Adipocyte (in vitro differentiated cells): ENCODE measurements at regions not wholly inside any gene's neighbourhood (a gene's known extent, or its start where the extent isn't known, plus 50 kb on each side); places are given as distances from the start of the nearest gene placed in this dataset.

Experiments
- DNase-seq: peaks from one replicate; pipeline ENCODE4 v3.0.0-alpha.2; 2015; ENCODE audit warnings: low read depth
- H3K27me3 ChIP-seq: replicated peaks from 2 replicates; pipeline ENCODE4 v1.7.0; 2013; ENCODE audit warnings: mild to moderate bottlenecking, low read length, moderate library complexity; ENCODE audit not compliant: control insufficient read depth, insufficient read depth
- H3K36me3 ChIP-seq: 2 replicates; pipeline ENCODE4 v1.7.0; 2013; ENCODE audit warnings: low read length, mild to moderate bottlenecking, moderate library complexity; ENCODE audit not compliant: control insufficient read depth, insufficient read depth, severe bottlenecking
- H3K4me1 ChIP-seq: 2 replicates; pipeline ENCODE4 v1.7.0; 2013; ENCODE audit warnings: mild to moderate bottlenecking, low read length, moderate library complexity; ENCODE audit not compliant: control insufficient read depth, insufficient read depth
- H3K4me3 ChIP-seq: 2 replicates; pipeline ENCODE4 v1.7.0; 2013; ENCODE audit warnings: mild to moderate bottlenecking, low read length, moderate library complexity
- H3K9ac ChIP-seq: 2 replicates; pipeline ENCODE4 v1.7.0; 2013; ENCODE audit warnings: mild to moderate bottlenecking, low read length, moderate library complexity
- H3K9me3 ChIP-seq: 2 replicates; pipeline ENCODE4 v1.7.0; 2013; ENCODE audit warnings: mild to moderate bottlenecking, low read length, moderate library complexity; ENCODE audit not compliant: control insufficient read depth

- peak; percentile 4 for DNase-seq
- Histone ChIP-seq H3K27me3 (no peaks in the 10 kb centered on the region), H3K9me3 (no peaks in the 10 kb centered on the region), H3K4me1 (peaks cover 6% of the 10 kb centered on the region), H3K36me3 (no peaks in the 10 kb centered on the region), H3K4me3 (peak overlapping the region; percentile 42), H3K9ac (no peak overlapping the region)
Measured at GRCh38 chr1:58402444-58402843, 144.1 kb downstream of the OMA1 start.

GRCh38 chr1:58401991-58402390 lies 144.5 kb downstream of the OMA1 start:
- peak overlapping the region; percentile 42 for H3K4me3 ChIP-seq
- no peak for DNase-seq
- no peak overlapping the region for H3K9ac ChIP-seq
- H3K36me3 ChIP-seq: no peaks in the 10 kb centered on the region
- no peaks in the 10 kb centered on the region for H3K27me3 ChIP-seq
- peaks cover 6% of the 10 kb centered on the region for H3K4me1 ChIP-seq
- no peaks in the 10 kb centered on the region for H3K9me3 ChIP-seq

- Histone ChIP-seq H3K4me3 (no peak overlapping the region), H3K9ac (no peak overlapping the region), H3K9me3 (no peaks in the 10 kb centered on the region), H3K27me3 (no peaks in the 10 kb centered on the region), H3K4me1 (peaks cover 16% of the 10 kb centered on the region), H3K36me3 (no peaks in the 10 kb centered on the region)
- DNase-seq: no peak
Measured at GRCh38 chr1:58399176-58399575, 147.3 kb downstream of the OMA1 start.

GRCh38 chr1:58398714-58399113 lies 147.8 kb downstream of the OMA1 start:
- Histone ChIP-seq H3K36me3 (no peaks in the 10 kb centered on the region), H3K9ac (no peak overlapping the region), H3K4me1 (peaks cover 16% of the 10 kb centered on the region), H3K9me3 (no peaks in the 10 kb centered on the region), H3K4me3 (no peak overlapping the region), H3K27me3 (no peaks in the 10 kb centered on the region)
- DNase-seq: no peak

- H3K9me3 ChIP-seq: no peaks in the 10 kb centered on the region
- no peak overlapping the region for H3K4me3 ChIP-seq
- no peaks in the 10 kb centered on the region for H3K36me3 ChIP-seq
- no peaks in the 10 kb centered on the region for H3K27me3 ChIP-seq
- no peak overlapping the region for H3K9ac ChIP-seq
- DNase-seq: peak; percentile 39
- peaks cover 14% of the 10 kb centered on the region for H3K4me1 ChIP-seq
Measured at GRCh38 chr1:58397187-58397820, 149.2 kb downstream of the OMA1 start.

GRCh38 chr1:58396150-58396549 lies 150.4 kb downstream of the OMA1 start:
- H3K27me3 ChIP-seq: no peaks in the 10 kb centered on the region
- no peak overlapping the region for H3K4me3 ChIP-seq
- H3K9me3 ChIP-seq: no peaks in the 10 kb centered on the region
- no peak overlapping the region for H3K9ac ChIP-seq
- no peaks in the 10 kb centered on the region for H3K36me3 ChIP-seq
- DNase-seq: no peak
- peaks cover 10% of the 10 kb centered on the region for H3K4me1 ChIP-seq

- Histone ChIP-seq H3K27me3 (no peaks in the 10 kb centered on the region), H3K9ac (no peak overlapping the region), H3K4me3 (no peak overlapping the region), H3K9me3 (no peaks in the 10 kb centered on the region), H3K4me1 (peaks cover 10% of the 10 kb centered on the region), H3K36me3 (no peaks in the 10 kb centered on the region)
- DNase-seq: peak; percentile 78
Measured at GRCh38 chr1:58395355-58395754, 151.2 kb downstream of the OMA1 start.

- H3K9me3 ChIP-seq: no peaks in the 10 kb centered on the region
- no peak for DNase-seq
- no peaks in the 10 kb centered on the region for H3K36me3 ChIP-seq
- no peaks in the 10 kb centered on the region for H3K27me3 ChIP-seq
- peaks cover 10% of the 10 kb centered on the region for H3K4me1 ChIP-seq
- H3K9ac ChIP-seq: no peak overlapping the region
- no peak overlapping the region for H3K4me3 ChIP-seq
Measured at GRCh38 chr1:58392083-58392482, 154.4 kb downstream of the OMA1 start.

- Histone ChIP-seq H3K9me3 (no peaks in the 10 kb centered on the region), H3K36me3 (no peaks in the 10 kb centered on the region), H3K9ac (no peak overlapping the region), H3K4me3 (no peak overlapping the region), H3K4me1 (peaks cover 10% of the 10 kb centered on the region), H3K27me3 (no peaks in the 10 kb centered on the region)
- DNase-seq: no peak
Measured at GRCh38 chr1:58391514-58391913, 155.0 kb downstream of the OMA1 start.

- no peaks in the 10 kb centered on the region for H3K27me3 ChIP-seq
- H3K4me1 ChIP-seq: peaks cover 10% of the 10 kb centered on the region
- H3K4me3 ChIP-seq: no peak overlapping the region
- no peak for DNase-seq
- H3K9me3 ChIP-seq: no peaks in the 10 kb centered on the region
- H3K36me3 ChIP-seq: no peaks in the 10 kb centered on the region
- no peak overlapping the region for H3K9ac ChIP-seq
Measured at GRCh38 chr1:58391056-58391455, 155.5 kb downstream of the OMA1 start.

GRCh38 chr1:58390091-58390490 lies 156.4 kb downstream of the OMA1 start:
- Histone ChIP-seq H3K27me3 (no peaks in the 10 kb centered on the region), H3K36me3 (no peaks in the 10 kb centered on the region), H3K4me1 (peaks cover 3% of the 10 kb centered on the region), H3K9ac (no peak overlapping the region), H3K4me3 (no peak overlapping the region), H3K9me3 (no peaks in the 10 kb centered on the region)
- no peak for DNase-seq

GRCh38 chr1:58380345-58380744 lies 166.2 kb downstream of the OMA1 start:
- H3K9me3 ChIP-seq: no peaks in the 10 kb centered on the region
- no peaks in the 10 kb centered on the region for H3K27me3 ChIP-seq
- no peaks in the 10 kb centered on the region for H3K4me1 ChIP-seq
- H3K9ac ChIP-seq: no peak overlapping the region
- no peak overlapping the region for H3K4me3 ChIP-seq
- DNase-seq: no peak
- H3K36me3 ChIP-seq: no peaks in the 10 kb centered on the region
